Tibial nerve (tissue), 4 donors: ENCODE measurements at regions not wholly inside any gene's neighbourhood (a gene's known extent, or its start where the extent isn't known, plus 50 kb on each side); places are given as distances from the start of the nearest gene placed in this dataset.

ENCODE experiments used
- DNase-seq, 2 donors: peaks; one replicate each; pipeline ENCODE4 v3.0.0-alpha.2; 2019; ENCODE audit warnings: low spot score in 2 of 2
- H3K27ac ChIP-seq, 4 donors: fragments of 200-600 bp; sonication (generic) in 3 of 4; one replicate each; pipeline ENCODE4 v1.5.1; 2017 to 2019; ENCODE audit warnings: mild to moderate bottlenecking in 1 of 4
- H3K27me3 ChIP-seq, 2 donors: fragments of 200-600 bp; sonication (generic) in 1 of 2; one replicate each; pipeline versions ENCODE4 v1.5.1 to v1.6.0; 2017 to 2019
- H3K36me3 ChIP-seq, 3 donors: fragments of 200-600 bp; sonication (generic); one replicate each; pipeline ENCODE4 v1.5.1; 2018 to 2019
- H3K4me1 ChIP-seq, 4 donors: fragments of 200-600 bp; sonication (generic) in 3 of 4; one replicate each; pipeline ENCODE4 v1.5.1; 2017 to 2019
- H3K4me3 ChIP-seq, 4 donors: fragments of 200-600 bp; sonication (generic) in 3 of 4; one replicate each; pipeline ENCODE4 v1.5.1; 2017 to 2019; ENCODE audit warnings: mild to moderate bottlenecking in 1 of 4, moderate library complexity in 1 of 4
- H3K9me3 ChIP-seq, 4 donors: fragments of 200-600 bp; sonication (generic) in 3 of 4; one replicate each; pipeline ENCODE4 v1.5.1; 2017 to 2019
- CTCF ChIP-seq, 5 experiments: fragments of 200-600 bp in 3 of 5; fragments of 450-650 bp in 2 of 5; sonication (generic) in 3 of 5; IDR thresholded peaks; one replicate each; pipeline ENCODE4 v1.5.1; 2016 to 2019; ENCODE audit warnings: antibody characterized with exemption in 5 of 5, mild to moderate bottlenecking in 3 of 5, moderate library complexity in 2 of 5
- EP300 ChIP-seq, 2 donors: sonication (generic); formaldehyde crosslinking; IDR thresholded peaks; one replicate each; pipeline ENCODE4 v1.6.1; 2017; ENCODE audit warnings: antibody characterized with exemption in 2 of 2, mild to moderate bottlenecking in 1 of 2
- POLR2A ChIP-seq, 2 donors: fragments of 450-650 bp; IDR thresholded peaks; one replicate each; pipeline ENCODE4 v1.6.1; 2017; ENCODE audit warnings: antibody characterized with exemption in 2 of 2, mild to moderate bottlenecking in 2 of 2, moderate library complexity in 2 of 2
- WGBS, 2 donors: methylation state at CpG; one replicate each; pipeline ENCODE4 v1.1.5; 2018; 5-methylcytosine and 5-hydroxymethylcytosine counted together

DNA sequence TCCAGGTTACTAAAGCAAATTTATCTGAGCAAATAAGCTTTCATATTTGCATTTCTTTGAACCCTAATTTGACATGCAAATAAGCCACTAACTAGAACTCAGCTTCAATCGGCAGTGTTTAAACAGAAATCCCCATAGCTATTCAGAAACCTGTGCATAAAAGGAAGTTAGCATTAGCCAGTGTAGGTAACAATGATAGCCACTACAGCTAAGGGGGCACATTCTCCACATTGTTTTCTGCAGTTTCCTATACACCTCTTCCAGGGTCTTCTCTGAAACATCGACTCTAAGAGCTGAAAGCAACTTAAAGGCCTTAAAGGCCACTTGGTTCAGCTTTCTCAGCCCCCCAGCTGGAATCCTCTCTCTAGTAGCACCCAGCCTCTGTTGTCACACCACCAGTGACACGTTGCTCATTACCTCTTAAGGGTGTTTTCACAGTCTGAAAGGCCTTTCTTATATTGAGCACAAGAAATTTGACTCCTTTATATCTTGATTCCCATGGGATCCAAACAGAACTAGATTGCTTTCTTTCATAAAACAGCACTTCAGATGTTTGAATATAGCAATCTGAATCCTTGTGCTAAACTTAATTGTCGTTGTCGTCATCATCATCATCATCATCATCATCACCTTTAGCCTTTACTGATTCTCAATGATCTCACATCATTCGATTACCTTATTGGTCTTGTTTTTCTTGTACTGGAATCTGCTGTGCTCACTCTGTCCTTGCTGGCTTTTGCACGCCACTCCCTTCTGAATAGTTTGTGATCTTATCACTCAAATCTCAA, 93.9 kb upstream of the DAB1 start:
- H3K27ac ChIP-seq: no peak overlapping the region
- H3K36me3 ChIP-seq: no peaks in the 10 kb centered on the region
- no peak overlapping the region for H3K4me3 ChIP-seq
- TF ChIP-seq POLR2A (IDR thresholded peaks at IDR 0.05) (no peak), EP300 (IDR thresholded peaks at IDR 0.05) (no peak), CTCF (IDR thresholded peaks at IDR 0.05) (no peak)
- no peaks in the 10 kb centered on the region for H3K9me3 ChIP-seq
- H3K27me3 ChIP-seq: no peaks in the 10 kb centered on the region
- H3K4me1 ChIP-seq: no peaks in the 10 kb centered on the region
- no peak for DNase-seq
- 61 to 64% methylated on average over 7 of the region's 7 CpGs for WGBS, 2 donors

GRCh38 chr1:57512386-57512785, 88.5 kb upstream of the DAB1 start:
- Histone ChIP-seq H3K4me1 (no peaks in the 10 kb centered on the region), H3K27me3 (no peaks in the 10 kb centered on the region), H3K9me3 (no peaks in the 10 kb centered on the region), H3K36me3 (no peaks in the 10 kb centered on the region), H3K27ac (no peak overlapping the region), H3K4me3 (no peak overlapping the region)
- no peak for TF ChIP-seq EP300 (IDR thresholded peaks at IDR 0.05)
- TF ChIP-seq CTCF (IDR thresholded peaks at IDR 0.05): no peak
- no peak for TF ChIP-seq POLR2A (IDR thresholded peaks at IDR 0.05)
- 20 to 22% methylated on average over 1 of the region's 1 CpG for WGBS, 2 donors
- DNase-seq: no peak

- H3K27ac ChIP-seq: no peak overlapping the region
- H3K9me3 ChIP-seq: no peaks in the 10 kb centered on the region
- H3K4me3 ChIP-seq: no peak overlapping the region
- TF ChIP-seq CTCF (IDR thresholded peaks at IDR 0.05): no peak
- TF ChIP-seq EP300 (IDR thresholded peaks at IDR 0.05): no peak
- no peak for TF ChIP-seq POLR2A (IDR thresholded peaks at IDR 0.05)
- DNase-seq: no peak
- no peaks in the 10 kb centered on the region for H3K36me3 ChIP-seq
- no peaks in the 10 kb centered on the region for H3K27me3 ChIP-seq
- WGBS, 2 donors: 72 to 76% methylated on average over 5 of the region's 5 CpGs
- H3K4me1 ChIP-seq: no peaks in the 10 kb centered on the region
Observed at GRCh38 chr1:57506941-57507340, 83.1 kb upstream of the DAB1 start.

DNA sequence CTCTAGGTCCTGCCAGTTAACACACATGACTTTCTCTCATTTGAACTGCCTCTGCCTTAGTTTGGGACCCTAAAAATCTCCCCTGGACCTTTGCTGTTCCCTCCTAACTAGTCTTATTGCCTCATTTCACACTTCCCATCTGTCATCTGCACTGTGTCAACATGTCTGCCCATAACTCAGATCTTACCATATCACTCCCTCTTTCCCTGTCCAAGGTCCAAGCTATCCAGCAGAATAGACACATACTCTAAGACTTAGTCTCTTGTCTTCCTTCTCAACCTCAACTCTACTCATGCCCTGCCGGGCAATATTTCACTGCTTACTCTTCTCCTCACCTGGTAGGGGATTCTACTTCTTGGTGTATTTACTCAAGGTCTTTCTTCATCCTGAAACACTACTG, 79.5 kb upstream of the DAB1 start:
- Histone ChIP-seq H3K27ac (no peak overlapping the region), H3K27me3 (no peaks in the 10 kb centered on the region), H3K36me3 (no peaks in the 10 kb centered on the region), H3K9me3 (no peaks in the 10 kb centered on the region), H3K4me1 (no peaks in the 10 kb centered on the region), H3K4me3 (no peak overlapping the region)
- 87 to 92% methylated on average over 1 of the region's 1 CpG for WGBS, 2 donors
- TF ChIP-seq CTCF (IDR thresholded peaks at IDR 0.05) (no peak), EP300 (IDR thresholded peaks at IDR 0.05) (no peak), POLR2A (IDR thresholded peaks at IDR 0.05) (no peak)
- no peak for DNase-seq

DNA sequence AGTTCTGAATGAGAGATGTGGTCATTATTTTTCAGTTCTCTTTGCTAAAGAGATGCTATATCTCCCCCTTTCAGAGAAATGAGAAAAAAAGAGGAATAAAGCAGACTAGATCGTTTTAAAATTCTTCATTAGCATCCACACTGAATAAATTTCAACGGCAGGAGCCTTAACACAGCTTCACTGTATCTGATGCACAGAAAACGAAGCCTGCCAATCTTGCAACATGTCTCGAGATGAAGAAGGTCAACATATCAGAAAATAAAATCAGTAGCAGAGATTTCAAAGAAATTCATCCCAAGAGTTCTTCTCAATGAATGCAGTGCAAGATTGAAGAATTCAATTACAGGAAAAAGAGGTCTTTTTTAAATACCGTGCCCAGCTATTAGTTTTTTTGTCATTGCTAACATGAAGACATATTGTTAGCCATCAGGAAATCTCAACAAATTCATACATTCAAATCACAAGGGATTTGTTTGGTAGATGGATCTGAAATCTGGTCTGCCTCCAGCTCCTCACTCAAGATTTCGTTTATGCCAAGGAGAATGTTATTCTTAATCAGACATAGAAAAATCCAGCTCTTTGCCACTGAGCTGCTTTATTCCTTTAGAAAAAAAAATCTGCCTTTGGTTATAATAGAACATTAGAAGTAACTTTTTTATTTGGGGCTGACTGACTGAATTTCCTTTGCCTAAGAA, 76.4 kb upstream of the DAB1 start:
- Histone ChIP-seq H3K4me1 (no peaks in the 10 kb centered on the region), H3K27ac (no peak overlapping the region), H3K36me3 (no peaks in the 10 kb centered on the region), H3K9me3 (no peaks in the 10 kb centered on the region), H3K4me3 (no peak overlapping the region), H3K27me3 (no peaks in the 10 kb centered on the region)
- WGBS, 2 donors: 52 to 56% methylated on average over 6 of the region's 6 CpGs
- no peak for DNase-seq
- TF ChIP-seq POLR2A (IDR thresholded peaks at IDR 0.05) (no peak), EP300 (IDR thresholded peaks at IDR 0.05) (no peak), CTCF (IDR thresholded peaks at IDR 0.05) (no peak)
